COR-L47 (cell line): ENCODE measurements at regions not wholly inside any gene's neighbourhood (a gene's known extent, or its start where the extent isn't known, plus 50 kb on each side); places are given as distances from the start of the nearest gene placed in this dataset.

Experiments used
- DNase-seq: peaks from one replicate; lab custom pipeline; 2025; lab: John Stamatoyannopoulos, UW

DNA sequence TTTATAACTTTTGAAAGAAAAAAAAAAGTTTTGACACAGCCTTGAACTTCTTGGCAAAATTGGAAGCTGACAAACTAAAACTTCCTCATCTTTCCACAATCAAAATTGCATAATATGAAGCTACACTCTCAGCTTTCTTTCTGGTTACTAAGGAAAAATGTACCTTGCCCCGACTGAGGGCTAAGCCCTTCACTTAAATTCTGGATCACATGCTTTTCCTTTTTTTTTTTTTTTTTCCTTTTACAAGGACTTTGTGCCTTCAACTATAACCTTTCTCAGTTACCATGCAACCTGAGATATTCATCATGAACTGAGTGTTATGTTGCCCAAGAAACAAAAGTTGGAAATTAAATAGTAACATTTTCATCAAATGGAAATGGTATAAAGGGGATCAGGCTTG is 188.5 kb upstream of the CARD18 start:
- no peak for DNase-seq

DNA sequence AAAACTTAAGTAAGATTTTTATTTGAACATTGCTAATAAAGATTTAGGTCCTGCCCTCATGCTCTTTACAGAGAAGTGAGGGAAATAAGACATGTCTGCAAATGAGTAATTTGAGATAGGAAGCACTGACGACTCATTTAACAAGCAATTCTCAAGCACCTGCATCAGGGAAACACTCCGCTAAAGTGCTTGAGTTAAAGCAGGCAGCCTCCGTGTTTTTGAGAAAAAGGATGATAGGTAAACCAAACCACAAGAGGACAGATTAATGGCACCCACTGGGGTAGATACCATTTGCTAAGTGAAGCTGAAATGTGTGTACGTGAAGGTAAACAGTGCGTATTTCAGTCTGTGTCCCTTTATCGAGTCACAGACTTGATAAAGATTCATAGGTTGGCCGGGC is 184.6 kb upstream of the CARD18 start:
- no peak for DNase-seq

DNA sequence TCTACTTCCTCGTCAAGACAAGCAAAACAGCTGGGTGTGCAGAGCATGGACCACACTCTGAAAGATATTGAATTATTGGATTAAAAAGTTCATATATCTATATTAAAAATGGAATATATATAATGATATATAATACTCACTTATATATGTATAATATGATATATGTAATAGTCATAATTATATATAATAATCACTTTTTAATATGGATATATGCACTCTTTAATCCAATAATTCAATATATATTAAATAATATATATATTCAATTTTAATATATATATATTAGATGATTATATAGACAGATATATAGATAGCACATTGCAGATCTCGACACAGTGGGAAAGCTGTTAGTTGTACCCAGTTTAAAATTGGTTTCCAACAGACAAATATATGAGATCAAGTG is 182.1 kb upstream of the CARD18 start:
- no peak for DNase-seq

DNA sequence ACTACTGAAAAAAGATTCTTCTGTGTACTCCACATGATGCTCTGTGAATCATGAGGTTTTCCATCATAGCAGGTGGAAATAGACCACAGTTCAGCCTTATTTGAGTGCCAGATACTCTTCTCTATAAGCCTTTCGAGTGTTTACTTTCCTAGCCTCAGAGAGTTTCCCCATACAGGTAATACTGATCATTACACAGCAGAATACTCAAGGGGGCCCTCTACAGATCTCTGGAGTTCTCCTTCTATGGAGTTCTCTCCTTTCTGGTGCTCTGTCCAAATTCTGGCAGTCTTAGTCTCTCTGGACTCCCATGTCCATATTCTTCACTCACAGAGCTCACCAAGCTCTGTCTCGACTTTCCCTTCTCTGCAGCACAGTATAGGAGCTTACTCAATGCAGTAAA is 175.7 kb upstream of the CARD18 start:
- no peak for DNase-seq

DNA sequence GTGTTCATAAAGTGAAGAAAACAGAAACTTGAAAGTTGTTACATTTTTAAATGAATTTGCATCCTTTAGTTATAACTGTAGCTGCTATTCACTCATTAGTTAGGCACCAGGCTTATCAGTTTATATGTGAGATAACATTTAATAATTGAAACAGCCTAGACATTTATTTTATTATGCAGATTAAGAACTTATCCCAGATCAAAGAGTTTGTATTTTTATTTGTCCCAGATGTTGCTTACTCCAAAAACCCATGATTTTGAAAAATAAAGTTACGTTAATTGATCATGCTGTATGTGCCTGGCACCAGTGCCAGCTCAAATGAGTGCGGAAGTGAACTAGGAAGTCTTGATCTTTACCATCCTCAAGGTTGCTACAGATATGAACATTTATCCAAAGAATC is 172.7 kb upstream of the CARD18 start:
- no peak for DNase-seq

DNA sequence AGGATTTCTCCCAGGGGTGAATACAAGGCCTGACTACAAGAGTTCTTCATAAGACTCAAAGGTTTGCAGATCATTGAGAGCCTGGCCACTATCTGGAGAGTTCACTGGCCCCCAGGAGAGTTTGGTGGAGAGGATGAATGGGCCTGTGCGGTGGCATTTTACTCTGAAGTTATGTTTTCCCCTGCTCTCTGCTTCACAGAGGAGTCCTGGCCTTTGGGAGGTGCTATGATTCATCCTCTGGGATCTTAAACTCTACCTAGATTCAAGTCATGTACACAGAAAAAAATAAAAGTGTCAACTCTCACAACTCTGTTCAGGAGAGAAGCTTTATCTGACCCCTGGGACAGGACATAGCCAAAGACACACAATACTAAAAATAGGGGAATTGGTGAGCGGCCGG is 159.1 kb upstream of the CARD18 start:
- DNase-seq = no peak

DNA sequence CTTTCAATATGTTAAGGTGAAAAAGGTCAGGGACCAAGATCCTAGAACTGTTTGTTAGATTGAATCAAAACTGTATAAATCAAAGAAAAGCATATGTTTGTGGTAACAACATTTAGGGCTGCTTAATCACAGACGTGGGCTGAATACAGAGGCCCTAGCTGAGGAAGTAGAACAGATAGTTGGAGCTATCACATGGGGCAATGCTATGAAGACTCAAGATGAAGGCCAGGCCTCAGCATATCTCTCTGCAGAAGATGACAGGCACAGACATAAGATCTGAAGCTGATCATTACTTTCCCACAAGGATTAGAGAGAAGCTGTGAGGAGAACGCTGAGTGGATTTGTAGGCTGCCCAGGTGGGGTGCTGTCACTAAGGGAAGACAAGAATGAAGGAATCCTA is 158.6 kb upstream of the CARD18 start:
- DNase-seq = no peak

DNA sequence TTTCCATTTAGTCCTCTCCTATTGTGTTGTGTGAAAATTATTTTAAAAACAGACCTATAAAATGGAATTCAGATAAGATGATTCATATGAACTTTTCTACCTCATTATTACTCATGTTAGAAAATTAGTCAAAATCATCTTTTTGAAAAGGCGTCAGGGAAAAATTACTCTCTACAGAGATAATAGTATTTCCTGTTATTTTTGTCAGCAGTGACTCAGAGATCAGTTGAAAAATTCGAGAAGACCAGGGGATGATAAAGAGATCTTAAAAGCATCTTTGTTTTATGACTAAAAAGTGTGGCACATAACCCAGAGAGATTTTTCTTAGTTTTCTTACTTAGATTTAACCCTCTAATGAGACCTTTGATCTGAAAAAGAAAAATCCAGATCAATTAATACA is 157.9 kb upstream of the CARD18 start:
- DNase-seq = no peak

DNA sequence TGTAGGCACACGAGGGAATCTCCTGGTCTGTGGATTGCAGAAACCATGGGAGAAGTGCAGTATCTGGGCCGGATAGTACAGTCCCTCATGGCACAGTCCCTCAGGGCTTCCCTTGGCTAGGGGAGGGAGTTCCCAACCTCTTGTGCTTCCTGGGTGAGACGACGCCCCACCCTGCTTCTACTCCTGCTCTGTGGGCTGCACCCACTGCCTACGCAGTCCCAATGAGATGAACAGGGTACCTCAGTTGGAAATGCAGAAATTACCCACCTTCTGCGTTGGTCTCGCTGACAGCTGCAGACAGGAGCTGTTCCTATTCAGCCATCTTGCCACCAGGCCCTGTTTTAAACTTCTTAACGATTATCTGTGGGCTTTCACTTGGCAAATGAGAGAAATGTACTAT is 157.2 kb upstream of the CARD18 start:
- DNase-seq = no peak

DNA sequence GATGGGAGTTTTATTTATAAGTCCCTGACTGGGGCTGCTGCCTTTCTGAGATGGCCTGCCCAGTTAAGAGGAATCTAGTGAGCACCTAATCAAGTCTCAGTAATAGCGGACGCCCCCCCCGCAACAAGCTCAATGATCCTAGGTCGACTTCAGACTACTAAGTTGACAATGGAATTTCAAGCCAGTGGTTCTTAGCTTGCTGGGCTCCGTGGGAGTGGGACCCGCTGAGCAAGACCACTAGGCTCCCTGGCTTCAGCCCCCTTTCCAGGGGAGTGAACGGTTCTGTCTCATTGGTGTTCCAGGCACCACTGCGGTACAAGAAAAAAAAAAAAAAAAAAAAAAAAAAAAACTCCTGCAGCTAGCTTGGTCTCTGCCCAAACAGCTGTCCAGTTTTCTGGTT is 156.8 kb upstream of the CARD18 start:
- DNase-seq = no peak

DNA sequence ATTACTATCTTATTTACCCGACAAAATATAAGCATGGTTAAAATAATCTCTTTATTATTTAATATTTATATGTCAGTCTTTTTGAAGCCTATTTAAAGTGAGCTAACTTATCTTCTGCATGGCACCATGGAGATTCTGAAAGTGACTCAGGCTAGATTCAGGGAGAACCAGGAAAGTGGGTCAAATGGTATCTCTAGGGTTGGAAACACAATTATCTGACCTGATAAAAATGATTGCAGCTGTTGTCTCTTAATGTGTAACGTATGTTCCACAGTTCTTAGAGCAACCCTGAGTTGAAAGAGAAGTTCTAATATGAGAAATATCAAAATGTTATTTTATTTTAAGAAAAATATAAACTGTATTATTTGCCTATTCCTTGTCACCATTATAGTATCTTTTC is 143.1 kb upstream of the CARD18 start:
- DNase-seq = no peak

DNA sequence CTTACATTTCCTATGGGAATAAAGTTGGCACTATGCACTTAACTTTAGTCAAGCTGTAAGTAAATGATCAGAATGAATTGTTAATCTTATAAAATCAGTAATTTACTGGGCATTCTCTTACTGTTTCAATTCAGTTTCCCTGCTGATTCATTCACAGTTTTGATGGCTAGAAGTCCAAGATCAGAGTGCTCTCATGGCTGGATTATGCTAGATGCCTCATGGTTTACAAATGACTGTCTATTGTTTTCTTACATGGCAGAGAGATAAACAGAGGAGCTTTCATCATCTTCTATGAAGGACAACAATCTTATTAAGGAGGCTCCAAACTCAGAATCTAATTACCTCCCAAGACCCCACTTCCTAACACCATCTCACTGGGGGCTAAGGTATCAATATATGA is 135.1 kb upstream of the CARD18 start:
- DNase-seq = no peak

DNA sequence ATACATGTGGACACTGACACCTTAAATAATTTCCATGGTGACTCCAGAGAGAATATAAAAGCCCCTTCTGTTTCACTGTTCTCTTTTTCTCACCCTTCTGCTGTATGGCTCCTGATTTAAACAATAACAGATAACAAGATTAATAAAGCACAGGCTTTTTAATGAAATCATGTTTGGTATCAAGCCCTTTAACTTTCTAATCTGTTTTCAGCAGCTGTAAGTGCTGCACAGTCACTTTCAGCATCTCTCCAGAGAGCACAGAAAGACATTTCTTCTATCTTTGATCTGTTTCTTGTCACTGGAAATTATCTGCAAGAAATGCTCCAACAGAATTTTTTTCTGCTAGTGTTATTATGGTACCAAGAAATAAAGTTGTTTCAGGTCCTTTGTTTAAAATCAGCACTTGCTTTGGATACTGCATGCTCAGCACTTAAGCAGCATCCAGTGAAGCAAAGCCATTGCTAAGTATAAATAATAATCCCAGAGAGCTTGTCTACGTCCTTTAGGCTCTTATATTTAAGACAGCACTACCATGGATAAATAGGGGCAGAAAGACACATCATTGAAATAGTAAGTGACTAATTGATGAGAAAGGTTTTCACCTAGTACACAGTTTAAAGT is 134.2 kb upstream of the CARD18 start:
- no peak for DNase-seq

DNA sequence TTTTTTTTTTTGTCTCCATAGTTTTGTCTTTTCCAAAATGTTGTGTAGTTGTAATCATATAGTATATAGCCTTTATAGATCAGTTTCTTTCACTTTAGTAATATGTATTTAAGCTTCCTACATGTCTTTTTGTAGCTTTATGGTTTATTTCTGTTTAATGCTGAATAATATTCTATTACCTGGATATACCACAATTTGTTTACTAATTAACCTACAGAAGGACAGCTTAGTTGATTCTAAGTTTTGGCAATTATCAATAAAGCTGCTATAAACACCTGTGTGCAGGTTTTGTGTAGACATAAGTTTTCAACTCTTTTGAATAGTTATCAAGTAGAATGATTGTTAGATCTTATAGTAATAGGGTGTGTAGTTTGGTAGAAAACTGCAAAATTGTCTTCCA is 130.3 kb upstream of the CARD18 start:
- DNase-seq = no peak

DNA sequence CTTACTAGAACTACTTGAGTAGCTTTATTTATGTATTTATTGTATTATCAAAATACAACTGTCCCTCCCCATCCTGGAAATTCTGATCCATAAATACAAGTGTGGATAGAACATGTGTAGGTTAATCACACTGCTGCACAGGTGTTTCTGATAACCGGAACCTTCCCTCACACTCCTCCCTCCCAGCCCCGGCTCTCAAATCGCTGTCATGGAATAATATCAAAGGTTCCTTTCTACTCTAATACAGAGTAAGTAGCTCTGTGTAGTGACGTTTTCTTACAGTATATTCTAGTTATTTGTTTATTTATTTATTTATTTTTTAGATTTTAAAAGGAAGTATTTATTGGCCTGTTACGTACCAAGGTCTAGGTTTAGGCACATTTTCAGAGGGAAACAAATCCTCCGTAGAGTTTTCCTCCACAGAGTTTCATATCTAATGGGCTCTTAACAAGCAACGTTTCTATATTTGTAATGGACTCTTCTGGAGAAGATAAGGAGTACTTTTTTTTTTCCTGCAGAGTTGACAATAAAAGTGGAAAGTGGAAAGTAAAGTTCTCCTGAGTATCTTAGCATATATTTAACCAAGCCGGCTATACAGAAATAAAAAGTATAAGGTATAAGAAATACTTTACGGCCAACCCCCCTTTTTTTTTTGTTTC is 129.0 kb upstream of the CARD18 start:
- DNase-seq = no peak

DNA sequence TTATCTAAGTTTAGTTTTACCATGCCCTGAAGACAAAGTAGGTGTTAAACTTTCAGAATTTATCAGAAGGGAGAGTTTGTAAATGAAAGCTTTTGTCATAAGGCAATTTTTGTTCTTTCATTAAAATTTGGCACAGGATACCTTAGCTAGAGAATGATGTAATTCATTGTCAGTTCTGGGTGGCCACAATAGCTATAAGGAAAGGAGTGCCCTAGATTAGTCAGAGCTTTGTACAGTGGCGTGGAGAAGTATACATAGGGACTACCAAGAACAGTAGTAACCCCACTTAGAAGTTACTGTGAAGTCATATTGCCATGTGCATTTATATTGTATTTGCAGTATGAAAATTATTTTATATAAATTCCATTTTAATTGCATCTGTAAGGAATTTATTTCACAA is 126.3 kb upstream of the CARD18 start:
- no peak for DNase-seq

DNA sequence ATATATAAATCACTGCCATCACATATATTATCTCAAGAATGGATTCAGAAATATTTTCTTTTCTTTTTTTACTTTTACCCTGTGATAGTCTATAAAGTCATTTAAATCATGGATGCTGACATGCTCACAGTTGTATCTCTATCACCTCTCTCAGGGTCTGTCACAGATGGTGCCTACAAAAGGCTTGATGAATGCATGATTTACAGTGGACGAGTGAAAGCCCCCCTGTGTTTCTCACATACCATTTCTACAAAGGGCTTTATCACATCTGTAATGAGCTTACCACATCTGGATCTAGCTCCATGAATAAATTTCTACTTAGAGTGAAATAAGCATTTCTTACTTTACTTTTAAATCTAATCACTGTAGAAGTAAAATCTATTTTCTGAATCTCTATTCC is 121.4 kb upstream of the CARD18 start:
- no peak for DNase-seq

DNA sequence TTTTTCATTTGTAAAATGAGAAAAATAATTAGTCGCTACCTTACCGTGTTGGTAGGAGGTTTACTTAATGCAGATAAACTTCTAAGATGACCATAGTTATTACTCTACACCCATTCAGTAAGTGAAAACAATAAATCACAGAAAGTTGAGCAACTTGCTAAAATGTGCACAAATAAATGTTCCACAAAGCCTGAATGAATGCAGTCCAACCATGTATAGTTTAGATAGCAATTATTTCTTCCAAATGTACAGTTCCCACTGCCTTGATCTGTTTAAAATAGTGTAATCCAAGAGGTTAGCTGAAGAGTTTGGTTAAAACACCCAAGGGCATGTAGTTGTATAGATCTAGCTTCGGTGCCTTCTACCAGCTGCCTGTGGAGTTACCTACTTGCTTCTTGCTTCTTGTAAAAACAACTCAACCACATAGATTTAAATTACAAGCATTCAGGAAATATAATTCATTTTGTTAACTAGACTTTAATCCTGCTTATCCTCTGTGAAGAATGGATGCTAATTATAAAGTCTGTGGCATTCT is 106.3 kb upstream of the CARD18 start:
- DNase-seq = no peak

DNA sequence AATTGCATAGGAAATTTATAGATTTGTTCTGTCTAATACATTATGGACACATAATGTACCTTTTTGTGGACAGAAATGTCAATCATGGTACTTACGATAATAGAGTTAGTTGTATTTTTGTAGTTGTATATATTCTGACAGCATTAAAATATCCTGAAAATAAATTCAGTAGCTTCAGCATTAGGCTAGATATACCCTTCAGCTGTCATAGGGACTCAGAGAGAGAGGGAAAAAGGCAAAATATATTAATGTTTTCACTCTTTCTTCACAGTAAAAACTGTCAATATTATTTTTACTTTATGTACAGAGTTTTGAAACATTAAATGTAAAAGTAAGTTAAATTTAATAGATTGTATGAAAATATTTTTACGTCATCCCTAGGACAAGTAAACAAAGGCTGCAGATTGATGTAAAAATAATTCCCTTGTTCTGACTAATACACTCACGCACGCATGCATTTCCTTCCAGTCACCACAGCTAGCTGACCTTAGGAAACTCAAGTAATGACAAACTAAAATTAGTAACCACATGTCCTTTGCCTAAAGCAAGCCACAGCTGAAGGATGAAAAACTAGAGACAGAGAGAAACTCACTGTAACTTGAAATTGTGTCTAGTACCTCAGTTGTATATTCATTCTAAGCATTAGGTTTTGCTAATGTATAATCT is 104.7 kb upstream of the CARD18 start:
- no peak for DNase-seq

DNA sequence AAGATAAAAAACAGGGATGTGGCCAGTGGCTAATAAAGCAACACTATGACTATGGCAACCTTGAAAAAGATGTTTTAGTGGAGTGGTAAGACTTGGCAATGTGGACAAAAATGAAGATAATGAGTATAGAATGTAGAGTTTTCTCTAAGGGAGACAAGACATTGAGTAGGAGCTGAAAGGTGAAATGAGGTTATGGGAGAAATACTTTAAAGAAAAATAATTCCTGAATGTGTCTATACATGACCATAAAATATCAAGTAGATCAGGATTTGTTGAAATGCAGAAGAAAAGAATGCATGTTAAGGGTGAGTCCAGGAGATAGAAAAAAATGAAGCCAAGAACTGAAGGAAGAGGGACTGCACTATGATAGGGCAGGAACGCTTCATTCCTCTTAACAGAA is 101.6 kb upstream of the CARD18 start:
- DNase-seq = no peak

DNA sequence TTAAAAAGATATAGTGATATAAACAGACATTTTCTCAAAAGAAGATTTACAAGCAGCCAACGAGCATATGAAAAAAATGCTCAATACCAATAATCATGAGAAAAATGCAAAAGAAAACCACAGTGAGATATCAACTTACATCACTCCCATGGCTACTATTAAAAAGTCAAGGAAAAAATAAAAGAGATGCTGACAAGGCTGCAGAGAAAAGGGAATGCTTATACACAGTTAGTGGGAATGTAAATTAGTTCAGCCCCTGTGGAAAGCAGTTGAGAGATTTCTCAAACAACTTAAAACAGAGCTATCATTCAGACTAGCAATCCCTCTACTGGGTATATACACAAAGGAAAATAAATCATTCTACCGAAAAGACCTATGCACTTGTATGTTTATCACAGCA is 97.1 kb upstream of the CARD18 start:
- DNase-seq = no peak

DNA sequence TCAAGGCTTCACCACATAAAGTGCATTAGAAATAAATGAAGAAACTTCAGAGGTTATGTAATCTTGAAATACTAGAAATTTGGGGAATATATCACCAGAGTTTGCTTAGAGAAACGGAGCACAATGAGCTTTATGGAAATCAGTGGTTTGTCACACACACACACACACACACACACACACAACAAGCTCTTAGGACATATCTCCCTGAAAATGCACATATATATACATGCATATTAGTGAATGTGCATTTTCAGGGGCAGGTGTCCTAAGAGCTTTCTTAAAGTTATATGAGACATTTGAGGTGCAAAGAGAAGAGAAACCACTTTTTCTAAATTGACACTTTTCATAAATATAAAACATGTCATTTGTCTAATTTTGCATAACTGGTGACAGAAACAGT is 93.7 kb upstream of the CARD18 start:
- no peak for DNase-seq

DNA sequence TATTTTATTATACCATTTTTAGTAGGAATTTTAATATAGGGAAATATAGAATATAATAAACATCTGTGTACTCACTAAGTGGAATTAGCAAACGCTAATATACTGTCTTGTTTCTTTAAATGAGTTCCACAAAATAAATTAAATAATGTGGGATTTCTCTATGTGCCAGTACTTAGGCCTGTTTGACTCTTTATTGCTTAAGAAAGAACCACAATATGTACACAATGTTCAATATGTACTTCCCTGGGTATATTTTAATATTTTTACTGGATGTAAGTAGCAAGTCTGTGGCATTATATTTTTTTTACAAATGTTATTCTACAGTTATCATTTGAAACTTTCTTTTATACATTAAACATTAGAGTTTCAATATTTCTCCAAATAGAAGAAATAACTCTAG is 92.5 kb upstream of the CARD18 start:
- DNase-seq = no peak

DNA sequence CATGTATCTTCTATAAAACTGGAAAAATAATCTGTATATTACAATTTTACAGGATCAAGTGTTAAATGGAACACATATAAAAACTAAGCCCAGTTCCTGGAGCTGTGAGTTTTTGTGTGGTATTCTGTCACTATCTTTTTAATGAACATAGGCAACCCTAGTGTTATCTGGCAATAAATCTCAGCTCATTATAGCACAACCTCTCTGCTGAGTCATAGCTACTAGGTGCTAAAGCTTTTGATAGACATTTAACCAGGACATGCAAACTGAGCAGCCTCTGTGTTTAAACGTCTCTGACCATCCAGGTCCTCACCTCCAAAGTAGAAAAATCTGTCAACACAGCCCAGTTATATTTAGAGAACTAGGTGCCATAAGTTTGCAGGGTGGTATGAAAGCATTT is 91.0 kb upstream of the CARD18 start:
- no peak for DNase-seq
